Activated CD4-positive, alpha-beta T cell treated with anti-CD3 and anti-CD28 coated beads for 36 hours (primary cell): ENCODE measurements at regions not wholly inside any gene's neighbourhood (a gene's known extent, or its start where the extent isn't known, plus 50 kb on each side); places are given as distances from the start of the nearest gene placed in this dataset.
"Not testable (repeated sequence)": the region's sequence is repeated elsewhere in the genome, so short reads cannot be mapped to it uniquely, and the experiment has no call there.

Experiments used
- ATAC-seq: fragments of 200-7000 bp; cut with Tn5 transposase; one replicate; pipeline ENCODE4 v1.10.0; 2021; ENCODE audit warnings: mild to moderate bottlenecking, moderate library complexity
- CTCF ChIA-PET: fragments of 350-600 bp; sonication (Branson Sonifier 250); formaldehyde crosslinking; loops from one replicate; lab custom pipeline; 2021; ENCODE audit warnings: antibody characterized with exemption; lab: Charles Lee
- POLR2A ChIA-PET: fragments of 350-600 bp; sonication (Branson Sonifier 250); formaldehyde crosslinking; loops from one replicate; lab custom pipeline; 2021; ENCODE audit warnings: antibody characterized with exemption, inconsistent platforms; lab: Charles Lee
- DNase-seq: peaks from one replicate; pipeline ENCODE4 v3.0.0-alpha.2; 2020
- H3K27ac Mint-ChIP-seq: one replicate; pipeline ENCODE4 v1.8.0; 2021; ENCODE audit warnings: mixed read lengths
- H3K27me3 Mint-ChIP-seq: one replicate; pipeline ENCODE4 v1.8.0; 2021; ENCODE audit warnings: mixed read lengths
- H3K36me3 Mint-ChIP-seq: one replicate; pipeline ENCODE4 v1.8.0; 2021; ENCODE audit warnings: low read depth, mixed read lengths
- H3K4me1 Mint-ChIP-seq: one replicate; pipeline ENCODE4 v1.8.0; 2021; ENCODE audit warnings: mixed read lengths
- H3K4me3 Mint-ChIP-seq: one replicate; pipeline ENCODE4 v1.8.0; 2021; ENCODE audit warnings: mild to moderate bottlenecking, moderate library complexity, mixed read lengths
- H3K9me3 Mint-ChIP-seq: one replicate; pipeline ENCODE4 v1.8.0; 2021; ENCODE audit warnings: low read depth, mixed read lengths
- intact Hi-C, 2 experiments: fragments of 100-400 bp; cut with DNase I in 1 of 2; cut with micrococcal nuclease in 1 of 2; formaldehyde crosslinking; loops; one replicate each; pipeline versions ENCODE4 v1.14.2 to v1.15.1; 2022 to 2024; cut with DNase I, micrococcal nuclease

DNA sequence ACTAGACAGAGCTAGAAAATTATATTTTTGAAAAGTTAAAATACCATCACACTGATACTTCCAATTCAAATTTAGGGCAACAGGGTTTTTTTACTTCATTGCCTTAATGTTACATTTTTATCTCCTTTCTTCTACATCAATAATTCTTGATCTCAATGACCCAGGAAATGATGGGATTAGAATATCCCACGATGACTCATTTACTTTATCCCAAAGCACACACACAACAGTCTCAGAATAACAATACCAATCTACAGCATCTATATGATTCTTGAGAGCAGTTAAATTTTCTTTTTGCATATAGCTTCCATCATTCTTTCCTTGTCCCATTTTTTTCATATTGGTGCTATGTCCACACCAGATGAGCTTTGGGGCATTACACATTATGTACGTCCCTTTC lies 98.4 kb upstream of the EEPD1 start:
- no peak overlapping the region for H3K27ac Mint-ChIP-seq
- peaks cover 3% of the 10 kb centered on the region for H3K27me3 Mint-ChIP-seq
- H3K36me3 Mint-ChIP-seq, result no peaks in the 10 kb centered on the region
- H3K4me1 Mint-ChIP-seq, result no peaks in the 10 kb centered on the region
- CTCF ChIA-PET, result interaction anchor here (0.8 kb wide), 1 partner anchor 36 kb away, joined by 3 read pairs; no protein-coding TSS in a partner anchor
- DNase-seq, result no peak
- POLR2A ChIA-PET, result no interaction called here
- intact Hi-C loops, result no loop called here
- no peaks in the 10 kb centered on the region for H3K9me3 Mint-ChIP-seq
- no peak overlapping the region for H3K4me3 Mint-ChIP-seq
- ATAC-seq, result no peak

DNA sequence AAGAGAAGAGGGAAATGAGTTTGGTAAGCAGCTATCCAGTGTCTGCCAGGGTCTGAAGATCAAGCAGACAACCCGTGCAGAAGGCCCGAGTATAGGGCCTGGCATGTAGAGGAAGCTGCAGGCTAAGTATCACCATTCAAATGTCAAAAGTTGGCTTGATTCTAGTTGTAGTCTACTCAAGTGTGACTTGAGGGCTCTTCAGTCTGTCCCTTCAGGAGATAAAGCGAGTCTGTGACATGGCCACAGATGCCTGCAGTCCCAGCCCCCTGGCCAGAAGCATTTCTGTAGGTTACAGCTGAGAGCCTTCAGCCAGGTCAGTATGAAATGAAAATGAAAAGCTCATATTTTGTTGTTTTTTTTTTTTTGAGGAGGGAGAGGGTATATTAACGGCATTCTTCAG lies 97.8 kb upstream of the EEPD1 start:
- Mint-ChIP-seq H3K27ac (no peak overlapping the region), H3K27me3 (peaks cover 3% of the 10 kb centered on the region), H3K9me3 (no peaks in the 10 kb centered on the region), H3K36me3 (no peaks in the 10 kb centered on the region), H3K4me3 (no peak overlapping the region), H3K4me1 (no peaks in the 10 kb centered on the region)
- no peak for DNase-seq
- ChIA-PET POLR2A (no interaction called here), CTCF (interaction anchor here (1.2 kb wide), 1 partner anchor 23 kb away, joined by 4 read pairs; no protein-coding TSS in a partner anchor)
- intact Hi-C loops, result no loop called here
- ATAC-seq, result no peak

DNA sequence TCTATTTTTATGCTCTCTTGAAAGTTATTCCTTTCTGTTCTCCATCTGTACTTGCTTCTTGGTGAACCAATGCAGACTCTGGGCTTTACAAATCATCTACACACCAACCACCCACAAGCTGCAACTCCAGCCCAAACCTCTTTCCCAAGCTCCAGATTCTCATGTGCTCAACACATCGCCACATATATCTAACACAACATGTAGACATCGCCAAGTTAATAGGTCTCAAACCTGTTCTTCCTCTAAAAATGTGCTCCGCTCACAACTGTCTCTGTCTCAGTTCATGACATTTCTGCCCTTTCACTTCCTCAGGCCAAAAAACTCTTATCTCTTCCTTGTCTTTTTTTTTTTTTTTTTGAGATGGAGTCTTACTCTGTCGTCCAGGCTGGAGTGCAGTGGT lies 95.7 kb upstream of the EEPD1 start:
- Mint-ChIP-seq H3K4me1 (no peaks in the 10 kb centered on the region), H3K27ac (no peak overlapping the region), H3K27me3 (no peaks in the 10 kb centered on the region), H3K9me3 (no peaks in the 10 kb centered on the region), H3K36me3 (no peaks in the 10 kb centered on the region), H3K4me3 (no peak overlapping the region)
- ATAC-seq, result no peak
- CTCF ChIA-PET, result interaction anchor here (0.7 kb wide), 1 partner anchor 261 kb away, joined by 3 read pairs; no protein-coding TSS in a partner anchor
- intact Hi-C loops, result no loop called here
- POLR2A ChIA-PET, result no interaction called here
- DNase-seq, result no peak

DNA sequence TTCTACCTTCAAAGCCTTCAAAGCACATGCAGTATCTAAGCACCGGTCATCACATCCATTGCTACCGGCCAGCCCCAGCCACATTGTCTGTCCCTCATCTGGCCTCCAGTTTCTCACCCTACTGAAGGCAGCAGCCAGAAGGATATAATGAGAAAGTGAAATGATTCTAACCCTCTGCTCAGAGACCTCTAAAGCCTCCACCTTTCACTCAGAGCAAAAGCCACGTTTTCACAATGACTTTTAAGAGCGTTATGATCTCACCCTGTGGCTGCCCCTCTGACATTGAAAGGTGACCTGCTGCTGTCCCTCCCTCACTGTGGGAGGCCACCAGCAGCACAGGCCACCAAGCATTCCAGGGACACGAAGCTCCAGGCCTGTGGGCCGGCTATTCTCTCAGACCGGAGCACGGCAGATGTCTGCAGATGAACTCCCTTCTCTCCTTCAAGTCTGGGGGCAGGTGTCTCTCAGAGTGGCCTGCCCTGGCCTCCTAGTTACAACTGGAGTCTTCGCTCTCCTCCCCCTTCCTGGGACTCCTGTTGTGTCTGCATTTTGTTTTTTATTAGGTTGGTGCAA lies 94.9 kb upstream of the EEPD1 start:
- DNase-seq, result no peak
- H3K36me3 Mint-ChIP-seq, result no peaks in the 10 kb centered on the region
- intact Hi-C loops, result no loop called here
- H3K27me3 Mint-ChIP-seq, result no peaks in the 10 kb centered on the region
- no peak overlapping the region for H3K4me3 Mint-ChIP-seq
- ChIA-PET CTCF (no interaction called here), POLR2A (interaction anchor here (0.6 kb wide), 1 partner anchor 601 kb away, joined by 3 read pairs; no protein-coding TSS in a partner anchor)
- H3K9me3 Mint-ChIP-seq, result no peaks in the 10 kb centered on the region
- ATAC-seq, result peak; percentile 58
- H3K27ac Mint-ChIP-seq, result no peak overlapping the region
- no peaks in the 10 kb centered on the region for H3K4me1 Mint-ChIP-seq

DNA sequence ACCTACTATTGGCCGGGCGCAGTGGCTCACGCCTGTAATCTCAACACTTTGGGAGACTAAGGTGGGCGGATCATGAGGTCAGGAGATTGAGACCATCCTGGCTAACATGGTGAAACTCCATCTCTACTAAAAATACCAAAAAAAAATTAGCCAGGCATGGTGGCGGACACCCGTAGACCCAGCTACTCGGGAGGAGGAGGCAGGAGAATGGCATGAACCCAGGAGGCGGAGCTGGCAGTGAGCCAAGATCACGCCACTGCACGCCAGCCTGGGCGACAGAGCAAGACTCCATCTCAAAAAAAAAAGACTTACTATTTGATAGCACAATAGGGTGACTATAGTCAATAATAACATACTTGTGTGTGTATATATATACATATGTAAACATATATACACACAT lies 92.7 kb upstream of the EEPD1 start:
- DNase-seq, intact Hi-C loops, H3K4me3 Mint-ChIP-seq, H3K36me3 Mint-ChIP-seq, CTCF ChIA-PET, H3K27ac Mint-ChIP-seq, H3K9me3 Mint-ChIP-seq, ATAC-seq, H3K27me3 Mint-ChIP-seq, H3K4me1 Mint-ChIP-seq, POLR2A ChIA-PET: not testable (repeated sequence)

DNA sequence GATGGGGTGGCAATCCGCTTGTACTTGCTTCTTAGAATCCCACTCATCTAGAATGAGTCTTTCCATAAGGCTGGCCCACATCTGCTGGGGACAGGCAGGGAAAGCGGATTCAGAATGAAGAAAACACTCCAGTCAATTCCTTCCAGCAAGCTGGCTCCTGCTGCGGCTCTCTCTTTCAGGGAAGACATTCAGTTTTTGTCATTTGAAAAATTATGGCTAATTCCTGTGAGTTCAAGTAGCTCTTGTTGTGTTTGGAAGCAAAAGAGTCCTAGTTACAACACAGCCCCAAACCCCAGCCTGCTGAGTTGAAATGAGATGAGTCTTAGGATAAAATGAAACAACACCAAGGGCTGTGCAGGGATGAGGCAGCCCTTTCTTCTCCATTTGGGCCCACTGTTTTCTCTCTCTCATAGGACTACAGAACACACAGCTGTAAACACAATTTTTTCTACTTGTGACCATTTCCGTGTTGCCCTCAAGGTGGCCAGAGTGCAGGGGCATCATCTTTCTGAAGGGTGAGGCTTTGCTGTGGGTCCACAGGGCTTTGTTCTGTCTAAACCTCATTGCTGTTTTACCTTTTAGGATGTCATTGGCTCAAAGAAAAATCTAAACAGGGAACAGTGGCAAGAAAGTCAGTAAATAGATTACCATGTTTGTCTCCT lies 90.8 kb upstream of the EEPD1 start:
- DNase-seq, result no peak
- Mint-ChIP-seq H3K27me3 (no peaks in the 10 kb centered on the region), H3K4me3 (no peak overlapping the region), H3K36me3 (no peaks in the 10 kb centered on the region), H3K4me1 (no peaks in the 10 kb centered on the region), H3K27ac (no peak overlapping the region), H3K9me3 (no peaks in the 10 kb centered on the region)
- intact Hi-C loops, result no loop called here
- ATAC-seq, result no peak
- ChIA-PET POLR2A (no interaction called here), CTCF (interaction anchor here (0.8 kb wide), 2 partner anchors 228 to 345 kb away, joined by 3 read pairs; no protein-coding TSS in a partner anchor)

DNA sequence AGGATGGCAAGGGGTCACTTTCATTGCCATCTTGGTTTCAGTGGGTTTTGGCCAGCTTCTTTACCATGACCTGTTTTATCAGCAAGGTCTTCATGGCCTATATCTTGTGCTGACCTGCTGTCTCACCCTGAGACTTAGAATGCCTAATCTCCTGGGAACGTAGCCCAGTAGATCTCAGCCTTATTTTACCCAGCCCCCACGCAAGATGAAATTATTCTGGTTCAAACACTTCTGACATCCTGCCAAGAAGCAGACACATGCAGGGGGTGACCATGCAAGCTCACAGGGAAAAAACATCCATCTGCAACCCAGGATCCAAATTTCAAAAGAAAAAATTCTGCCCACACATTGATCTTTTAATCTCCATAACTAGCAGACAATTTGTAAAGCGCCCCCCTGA lies 88.4 kb upstream of the EEPD1 start:
- POLR2A ChIA-PET, result interaction anchor here (0.6 to 0.7 kb wide), 2 partner anchors 54 to 127 kb away, joined by 3 read pairs; no protein-coding TSS in a partner anchor
- Mint-ChIP-seq H3K27me3 (no peaks in the 10 kb centered on the region), H3K27ac (no peak overlapping the region), H3K36me3 (no peaks in the 10 kb centered on the region), H3K4me3 (no peak overlapping the region), H3K9me3 (no peaks in the 10 kb centered on the region), H3K4me1 (no peaks in the 10 kb centered on the region)
- CTCF ChIA-PET, result interaction anchor here (0.6 kb wide), 1 partner anchor 13 kb away, joined by 3 read pairs; no protein-coding TSS in a partner anchor
- intact Hi-C loops, result no loop called here
- DNase-seq, result no peak
- no peak for ATAC-seq

DNA sequence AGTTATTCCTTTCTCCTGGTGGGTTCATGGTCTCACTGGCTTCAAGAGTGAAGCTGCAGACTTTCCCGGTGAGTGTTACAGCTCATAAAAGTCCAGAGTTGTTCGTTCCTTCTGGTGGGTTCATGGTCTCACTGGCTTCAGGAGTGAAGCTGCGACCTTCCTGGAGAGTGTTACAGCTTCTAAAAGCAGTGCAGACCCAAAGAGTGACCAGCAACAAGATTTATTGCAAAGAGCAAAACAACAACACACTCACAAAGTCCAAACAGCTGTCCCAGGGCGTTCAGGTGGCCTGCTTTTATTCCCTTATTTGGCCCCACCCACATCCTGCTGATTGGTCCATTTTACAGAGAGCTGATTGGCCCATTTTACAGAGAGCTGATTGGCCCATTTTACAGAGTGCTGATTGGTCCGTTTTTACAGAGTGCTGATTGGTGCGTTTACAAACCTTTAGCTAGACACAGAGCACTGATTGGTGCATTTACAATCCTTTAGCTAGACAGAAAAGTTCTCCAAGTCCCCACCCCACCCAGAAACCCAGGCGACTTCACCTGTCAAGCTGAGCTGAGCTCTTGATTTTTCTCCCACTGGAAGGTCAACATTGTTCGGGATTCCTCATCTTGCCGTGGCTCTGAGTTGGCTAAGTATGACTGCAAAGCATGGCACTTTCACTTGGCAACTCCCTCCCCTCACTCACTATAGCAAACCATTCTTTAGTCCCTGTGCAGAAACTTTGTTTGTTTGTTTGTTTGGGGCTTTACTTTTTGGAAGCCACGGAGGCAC lies 87.3 kb upstream of the EEPD1 start:
- H3K36me3 Mint-ChIP-seq, H3K4me1 Mint-ChIP-seq, H3K4me3 Mint-ChIP-seq, H3K9me3 Mint-ChIP-seq, H3K27ac Mint-ChIP-seq, DNase-seq, H3K27me3 Mint-ChIP-seq, intact Hi-C loops, ATAC-seq: not testable (repeated sequence)
- POLR2A ChIA-PET, result interaction anchor here (0.6 kb wide), 2 partner anchors 128 to 228 kb away, joined by 3 to 7 read pairs; no protein-coding TSS in a partner anchor
- CTCF ChIA-PET, result interaction anchor here (0.6 kb wide), 1 partner anchor 12 kb away, joined by 3 read pairs; no protein-coding TSS in a partner anchor

DNA sequence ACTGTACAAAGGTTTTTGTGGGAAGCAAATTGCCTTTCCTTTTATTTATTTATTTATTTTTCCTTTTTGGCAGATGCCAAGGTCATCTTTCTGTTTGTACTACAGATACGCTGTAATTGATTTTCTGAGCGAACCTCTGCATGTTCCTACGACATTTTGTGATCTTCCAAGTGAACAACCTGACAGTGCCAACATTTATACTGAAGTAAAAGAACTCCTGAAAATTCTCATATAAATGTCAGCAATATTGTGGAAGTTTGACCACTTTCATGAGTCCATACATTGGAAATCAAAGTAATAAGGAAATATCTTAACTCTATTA lies 86.8 kb upstream of the EEPD1 start:
- Mint-ChIP-seq H3K27me3 (no peaks in the 10 kb centered on the region), H3K9me3 (no peaks in the 10 kb centered on the region)
- no peak for ATAC-seq

DNA sequence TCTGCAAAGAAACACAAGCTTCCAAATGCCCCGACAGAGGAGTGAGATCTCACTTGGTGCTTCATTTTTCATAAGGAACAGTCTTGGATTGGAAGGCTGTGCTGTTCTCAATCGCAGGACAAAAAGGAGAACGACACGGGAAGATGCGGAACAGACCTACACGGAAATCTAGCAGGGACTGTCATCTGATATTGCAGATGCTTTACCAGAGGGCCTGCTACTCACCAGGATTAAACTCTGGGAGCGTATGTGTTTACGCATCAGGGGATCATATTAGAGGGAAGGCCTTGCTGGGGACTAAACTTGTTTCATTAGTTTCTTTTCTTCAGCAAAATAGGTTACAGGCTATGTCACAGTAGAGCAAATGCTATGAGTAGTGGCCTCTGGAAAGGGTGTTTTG lies 82.8 kb upstream of the EEPD1 start:
- H3K4me3 Mint-ChIP-seq, result no peak overlapping the region
- H3K9me3 Mint-ChIP-seq, result no peaks in the 10 kb centered on the region
- CTCF ChIA-PET, result interaction anchor here (1.1 kb wide), 1 partner anchor 223 kb away, joined by 3 read pairs; no protein-coding TSS in a partner anchor
- no peak overlapping the region for H3K27ac Mint-ChIP-seq
- no peaks in the 10 kb centered on the region for H3K36me3 Mint-ChIP-seq
- DNase-seq, result no peak
- no peak for ATAC-seq
- H3K27me3 Mint-ChIP-seq, result peaks cover 2% of the 10 kb centered on the region
- POLR2A ChIA-PET, result no interaction called here
- no peaks in the 10 kb centered on the region for H3K4me1 Mint-ChIP-seq
- intact Hi-C loops, result loop anchor here in 1 of 2 experiments (1.0 kb wide), 1 partner anchor 31 kb away; no protein-coding TSS in a partner anchor

More for the DNA sequence above, 86.8 kb upstream of the EEPD1 start:
- Mint-ChIP-seq H3K4me1 (no peaks in the 10 kb centered on the region), H3K36me3 (no peaks in the 10 kb centered on the region), H3K4me3 (no peak overlapping the region), H3K27ac (no peak overlapping the region)
- intact Hi-C loops, result no loop called here
- DNase-seq, result no peak
- POLR2A ChIA-PET, result no interaction called here
- CTCF ChIA-PET, result no interaction called here

DNA sequence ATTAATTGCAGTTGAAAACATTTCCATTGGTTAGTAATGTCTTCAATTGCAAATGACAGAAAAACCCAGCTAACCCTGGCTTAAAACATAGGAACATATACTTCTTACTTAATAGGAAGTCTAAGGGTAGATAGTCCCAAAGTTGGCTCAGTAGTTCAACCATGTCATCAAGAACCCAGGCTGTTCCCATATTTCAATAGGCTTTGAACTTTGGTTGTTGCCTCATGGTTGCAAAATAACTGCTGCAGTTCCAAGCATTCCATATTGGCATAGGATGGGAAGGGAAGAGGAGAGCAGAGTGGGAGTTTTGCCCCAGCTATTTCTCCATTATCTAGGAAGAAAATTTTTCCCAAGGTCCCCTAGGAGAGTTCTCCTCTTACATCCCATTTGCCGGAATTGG lies 81.4 kb upstream of the EEPD1 start:
- ChIA-PET CTCF (no interaction called here), POLR2A (no interaction called here)
- intact Hi-C loops, result no loop called here
- H3K4me3 Mint-ChIP-seq, result no peak overlapping the region
- peaks cover 2% of the 10 kb centered on the region for H3K27me3 Mint-ChIP-seq
- H3K4me1 Mint-ChIP-seq, result no peaks in the 10 kb centered on the region
- DNase-seq (no peak), ATAC-seq (no peak)
- no peak overlapping the region for H3K27ac Mint-ChIP-seq
- no peaks in the 10 kb centered on the region for H3K36me3 Mint-ChIP-seq
- no peaks in the 10 kb centered on the region for H3K9me3 Mint-ChIP-seq
